GM21825 (cell line): ENCODE measurements at regions not wholly inside any gene's neighbourhood (a gene's known extent, or its start where the extent isn't known, plus 50 kb on each side); places are given as distances from the start of the nearest gene placed in this dataset.
"Not testable (repeated sequence)": the region's sequence is repeated elsewhere in the genome, so short reads cannot be mapped to it uniquely, and the experiment has no call there.

Experiments used
- ATAC-seq: cut with Tn5 transposase; IDR thresholded peaks from one replicate; pipeline ENCODE4 v1.9.1; 2021; ENCODE audit warnings: mild to moderate bottlenecking, moderate library complexity; ENCODE audit not compliant: unreplicated experiment

GRCh38 chr1:112855152-112855828 is 100.7 kb downstream of the SLC16A1 start:
- ATAC-seq: no peak

- not testable (repeated sequence) for ATAC-seq
Observed at GRCh38 chr1:112854368-112854984, 101.5 kb downstream of the SLC16A1 start.

- ATAC-seq: not testable (repeated sequence)
Observed at GRCh38 chr1:112853915-112854314, 102.1 kb downstream of the SLC16A1 start.

- ATAC-seq: no peak
Observed at GRCh38 chr1:112852934-112853333, 103.1 kb downstream of the SLC16A1 start.

GRCh38 chr1:112852276-112852675 is 103.7 kb downstream of the SLC16A1 start:
- ATAC-seq: no peak

DNA sequence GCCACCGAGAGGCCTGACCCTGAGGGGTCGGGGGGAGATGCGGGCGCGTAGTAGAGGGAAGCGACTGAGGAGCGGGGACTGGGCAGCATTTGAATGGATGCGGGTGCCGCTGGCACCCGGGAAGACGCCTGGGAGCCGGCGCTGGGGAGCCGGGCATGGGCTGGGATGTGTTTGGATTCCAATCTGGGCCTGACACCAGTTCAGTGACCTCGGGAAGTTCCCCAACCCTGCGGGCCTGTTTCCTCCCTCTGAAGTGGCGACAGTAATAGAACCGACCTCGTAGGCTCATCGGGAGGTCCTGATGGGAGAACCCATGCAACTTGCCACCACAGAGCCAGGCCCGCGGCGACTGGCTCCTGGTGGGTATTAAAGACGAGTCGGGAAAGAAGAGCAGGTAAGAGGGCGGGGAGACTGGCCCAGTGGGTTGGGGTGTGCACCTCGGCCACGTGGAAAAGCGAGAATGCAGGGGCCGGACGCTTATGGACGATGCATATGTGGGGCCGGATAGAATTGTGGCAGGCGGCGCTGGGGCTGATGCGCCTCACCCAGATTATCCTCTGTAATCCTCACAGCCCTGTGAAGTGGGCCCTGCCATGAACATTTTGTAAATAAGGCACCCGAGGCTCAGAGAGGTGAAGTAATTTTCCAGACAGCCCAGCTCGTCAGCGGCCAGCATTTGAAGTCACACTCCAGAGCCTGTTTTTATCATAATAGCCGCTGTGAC is 105.8 kb downstream of the SLC16A1 start:
- ATAC-seq: no peak

GRCh38 chr1:112849425-112850033 is 106.5 kb downstream of the SLC16A1 start:
- ATAC-seq: no peak

DNA sequence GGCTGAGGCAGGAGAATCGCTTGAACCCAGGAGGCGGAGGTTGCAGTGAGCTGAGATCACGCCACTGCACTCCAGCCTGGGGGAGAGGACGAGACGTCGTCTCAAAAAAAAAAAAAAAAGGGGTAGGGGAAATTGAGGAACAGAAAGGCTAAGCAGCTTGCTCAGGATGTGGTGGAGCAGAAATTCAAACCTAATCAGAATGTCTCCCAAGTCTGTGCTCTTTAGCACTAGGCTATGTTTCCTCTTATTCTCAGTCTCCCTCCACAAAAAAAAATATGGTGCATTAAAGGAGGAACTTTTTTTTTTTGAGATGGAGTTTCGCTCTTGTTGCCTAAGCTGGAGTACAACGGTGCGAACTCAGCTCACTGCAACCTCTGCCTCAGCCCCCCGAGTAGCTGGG is 114.2 kb downstream of the SLC16A1 start:
- no peak for ATAC-seq

GRCh38 chr1:112840631-112841624 is 115.1 kb downstream of the SLC16A1 start:
- ATAC-seq: peak; percentile 77

- ATAC-seq: no peak
Observed at GRCh38 chr1:112836642-112837041, 119.4 kb downstream of the SLC16A1 start.

- no peak for ATAC-seq
Observed at GRCh38 chr1:112833806-112834205, 118.7 kb upstream of the PPM1J start.

GRCh38 chr1:112832259-112832658 is 117.1 kb upstream of the PPM1J start:
- ATAC-seq: not testable (repeated sequence)

DNA sequence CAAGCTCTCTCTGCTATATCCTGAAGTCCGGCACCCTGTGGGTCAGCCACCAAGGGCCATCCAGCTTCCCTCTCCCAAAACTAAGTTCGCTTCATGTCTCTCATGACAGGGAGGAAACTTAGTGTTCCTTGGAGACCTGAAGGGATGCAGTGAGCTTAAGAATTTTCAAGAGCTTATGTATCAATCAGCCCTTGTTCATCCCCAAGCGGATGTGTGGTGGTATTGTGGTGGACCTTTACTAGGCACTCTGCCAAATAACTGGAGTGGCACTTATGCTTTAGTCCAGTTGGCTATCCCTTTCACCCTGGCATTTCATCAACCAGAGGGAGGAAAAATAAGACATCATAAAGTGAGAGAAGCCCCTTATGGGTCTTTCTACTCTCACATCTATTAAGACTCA is 114.6 kb upstream of the PPM1J start:
- not testable (repeated sequence) for ATAC-seq

- no peak for ATAC-seq
Observed at GRCh38 chr1:112828716-112829115, 113.6 kb upstream of the PPM1J start.

DNA sequence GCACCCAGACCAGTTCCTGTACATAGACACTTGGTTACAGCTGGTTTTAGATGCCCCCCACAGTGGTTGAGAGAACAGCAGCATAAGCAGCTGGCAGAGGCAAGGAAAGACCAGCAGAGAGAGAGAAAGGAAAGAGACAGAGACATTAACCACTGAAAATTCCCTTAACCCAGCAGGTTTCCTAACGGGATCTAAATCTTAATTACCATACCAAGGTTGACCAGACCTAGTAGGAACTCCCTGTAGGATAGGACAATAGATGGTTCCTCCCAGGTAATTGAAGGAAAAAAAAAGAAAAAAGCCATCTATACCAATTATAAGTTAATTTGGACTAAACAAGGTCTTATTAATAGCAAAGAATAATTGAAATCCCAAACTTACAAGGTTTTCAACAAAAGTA is 112.3 kb upstream of the PPM1J start:
- ATAC-seq: not testable (repeated sequence)

DNA sequence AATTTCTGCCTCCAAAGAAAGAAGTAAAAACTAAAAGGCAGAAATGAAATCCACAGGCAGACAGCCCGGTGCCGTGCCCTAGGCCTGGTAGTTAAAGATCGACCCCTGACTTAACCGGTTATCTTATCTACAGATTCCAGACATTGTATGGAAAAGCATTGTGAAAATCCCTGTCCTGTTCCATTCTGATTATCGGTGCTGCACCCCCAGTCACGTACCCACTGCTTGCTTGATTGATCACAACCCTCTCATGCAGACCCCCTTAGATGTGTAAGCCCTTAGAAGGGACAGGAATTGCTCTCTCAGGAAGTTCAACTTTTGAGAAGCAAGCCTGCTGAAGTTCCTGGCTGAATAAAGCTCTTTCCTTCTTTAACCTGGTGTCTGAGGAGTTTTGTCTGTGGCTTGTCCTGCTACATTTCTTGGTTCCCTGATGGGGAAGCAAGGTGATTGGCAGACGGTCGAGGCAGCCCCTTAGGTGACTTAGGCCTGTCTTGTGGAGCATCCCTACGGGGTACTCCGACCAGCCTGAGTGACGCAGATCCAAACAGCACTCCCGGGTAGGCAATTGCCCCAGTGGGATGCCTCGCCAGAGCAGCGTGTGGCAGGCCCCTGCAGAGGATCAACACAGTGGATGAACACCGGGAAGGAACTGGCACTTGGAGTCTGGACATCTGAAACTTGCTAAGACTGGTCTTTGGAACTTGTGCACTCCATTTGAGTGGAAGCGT is 111.2 kb upstream of the PPM1J start:
- no peak for ATAC-seq

DNA sequence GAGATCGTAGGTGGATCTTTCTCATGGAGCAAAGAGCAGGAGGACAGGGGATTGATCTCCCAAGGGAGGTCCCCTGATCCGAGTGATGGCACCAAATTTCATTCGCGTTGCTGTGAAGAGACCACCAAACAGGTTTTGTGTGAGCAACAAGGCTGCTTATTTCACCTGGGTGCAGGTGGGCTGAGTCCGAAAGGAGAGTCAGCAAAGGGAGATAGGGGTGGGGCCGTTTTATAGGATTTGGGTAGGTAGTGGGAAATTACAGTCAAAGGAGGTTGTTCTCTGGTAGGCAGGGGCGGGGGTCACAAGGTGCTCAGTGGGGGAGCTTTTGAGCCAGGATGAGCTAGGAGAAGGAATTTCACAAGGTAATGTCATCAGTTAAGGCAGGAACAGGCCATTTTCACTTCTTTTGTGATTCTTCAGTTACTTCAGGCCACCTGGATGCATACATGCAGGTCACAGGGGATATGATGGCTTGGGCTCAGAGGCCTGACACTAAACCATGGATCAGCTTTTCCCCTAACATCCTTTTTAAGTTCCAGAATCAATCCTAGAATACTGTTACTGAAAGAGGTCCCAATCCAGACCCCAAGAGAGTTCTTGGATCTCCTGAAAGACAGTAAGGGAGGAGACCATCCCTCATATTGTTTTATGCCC is 110.6 kb upstream of the PPM1J start:
- not testable (repeated sequence) for ATAC-seq

DNA sequence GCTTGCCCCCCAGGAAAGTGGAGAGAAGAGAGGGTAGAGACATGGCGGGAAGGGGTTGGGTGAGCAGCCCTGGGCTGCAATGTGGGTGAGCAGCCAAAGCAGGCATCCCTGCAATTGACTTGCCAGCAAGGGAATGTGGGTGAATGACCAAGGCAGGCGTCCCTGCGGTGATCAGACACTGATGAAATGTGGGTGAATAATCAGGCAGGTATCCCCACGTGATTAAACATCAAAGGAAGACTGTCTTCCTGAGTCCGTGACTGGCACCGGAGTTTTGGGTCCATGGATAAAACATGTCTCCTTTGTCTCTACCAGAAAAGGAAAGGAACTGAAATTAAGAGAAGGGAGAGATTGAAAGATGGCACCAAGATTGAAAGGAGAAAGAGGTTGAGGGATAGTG is 109.9 kb upstream of the PPM1J start:
- ATAC-seq: not testable (repeated sequence)
